ENCODE measurements at regions not wholly inside any gene's neighbourhood (a gene's known extent, or its start where the extent isn't known, plus 50 kb on each side); places are given as distances from the start of the nearest gene placed in this dataset.
"Not testable (repeated sequence)": the region's sequence is repeated elsewhere in the genome, so short reads cannot be mapped to it uniquely, and the experiment has no call there.

- DNase-seq: no peak
Measured at GRCh38 chr3:13245615-13245978, 172.4 kb upstream of the IQSEC1 start.

- no peak for DNase-seq
Measured at GRCh38 chr3:13243586-13243985, 170.4 kb upstream of the IQSEC1 start.

GRCh38 chr3:13242364-13242737 is 169.1 kb upstream of the IQSEC1 start:
- no peak for DNase-seq

- DNase-seq: no peak
Measured at GRCh38 chr3:13241621-13242363, 168.6 kb upstream of the IQSEC1 start.

GRCh38 chr3:13240928-13241618 is 167.8 kb upstream of the IQSEC1 start:
- DNase-seq: no peak

- DNase-seq: no peak
Measured at GRCh38 chr3:13239467-13239760, 166.2 kb upstream of the IQSEC1 start.

GRCh38 chr3:13238687-13239466 is 165.6 kb upstream of the IQSEC1 start:
- DNase-seq: no peak

GRCh38 chr3:13237776-13238490 is 164.7 kb upstream of the IQSEC1 start:
- DNase-seq: no peak

GRCh38 chr3:13236557-13237173 is 163.4 kb upstream of the IQSEC1 start:
- DNase-seq: no peak

- DNase-seq: peak; percentile 13
Measured at GRCh38 chr3:13235897-13236296, 162.7 kb upstream of the IQSEC1 start.

- DNase-seq: peak; percentile 12
Measured at GRCh38 chr3:13235079-13235478, 161.8 kb upstream of the IQSEC1 start.

- no peak for DNase-seq
Measured at GRCh38 chr3:13234666-13235065, 161.4 kb upstream of the IQSEC1 start.

GRCh38 chr3:13233487-13234485 is 160.6 kb upstream of the IQSEC1 start:
- DNase-seq: peak; percentile 7

- no peak for DNase-seq
Measured at GRCh38 chr3:13231781-13232666, 158.8 kb upstream of the IQSEC1 start.

- peak; percentile 20 for DNase-seq
Measured at GRCh38 chr3:13229273-13229949, 156.2 kb upstream of the IQSEC1 start.

- no peak for DNase-seq
Measured at GRCh38 chr3:13228584-13228983, 155.4 kb upstream of the IQSEC1 start.

GRCh38 chr3:13228169-13228568 is 154.9 kb upstream of the IQSEC1 start:
- DNase-seq: not testable (repeated sequence)

- no peak for DNase-seq
Measured at GRCh38 chr3:13227315-13228165, 154.3 kb upstream of the IQSEC1 start.

GRCh38 chr3:13224967-13225366 is 151.7 kb upstream of the IQSEC1 start:
- no peak for DNase-seq
